CD4-positive, alpha-beta T cell (primary cell): ENCODE measurements at regions not wholly inside any gene's neighbourhood (a gene's known extent, or its start where the extent isn't known, plus 50 kb on each side); places are given as distances from the start of the nearest gene placed in this dataset.

Experiments
- ATAC-seq: fragments of 200-7000 bp; cut with Tn5 transposase; one replicate; pipeline ENCODE4 v1.10.0; 2022; ENCODE audit warnings: mild to moderate bottlenecking; ENCODE audit not compliant: poor library complexity
- CTCF ChIA-PET: fragments of 350-600 bp; sonication (Branson Sonifier 250); formaldehyde crosslinking; loops from one replicate; lab custom pipeline; 2021; ENCODE audit warnings: antibody characterized with exemption, inconsistent platforms; lab: Charles Lee
- POLR2A ChIA-PET: fragments of 350-600 bp; sonication (Branson Sonifier 250); formaldehyde crosslinking; loops from one replicate; lab custom pipeline; 2021; ENCODE audit warnings: antibody characterized with exemption, inconsistent platforms; lab: Charles Lee
- DNase-seq, 14 experiments: peaks; one replicate each; pipeline ENCODE4 v3.0.0-alpha.2; 2013 to 2020; ENCODE audit warnings: mixed read lengths in 2 of 14
- H3K27ac ChIP-seq, 2 donors: one replicate each; pipeline versions ENCODE4 v1.5.1 to v1.7.0; 2013; ENCODE audit warnings: low read length in 2 of 2, low read depth in 1 of 2, mild to moderate bottlenecking in 1 of 2
- H3K27me3 ChIP-seq, 2 experiments: 1 replicate in 1 of 2; 2 replicates in 1 of 2; pipeline versions ENCODE4 v1.6.1 to v1.7.0; 2013; ENCODE audit warnings: low read length in 2 of 2, control low read depth in 1 of 2, mild to moderate bottlenecking in 1 of 2, moderate library complexity in 1 of 2; ENCODE audit not compliant: insufficient read depth in 2 of 2, control insufficient read depth in 1 of 2
- H3K36me3 ChIP-seq: one replicate; pipeline ENCODE4 v1.6.1; 2013; ENCODE audit warnings: low read length, control low read depth; ENCODE audit not compliant: insufficient read depth
- H3K4me1 ChIP-seq: one replicate; pipeline ENCODE4 v1.6.1; 2013; ENCODE audit warnings: low read length, control low read depth; ENCODE audit not compliant: insufficient read depth
- H3K4me3 ChIP-seq: one replicate; pipeline ENCODE4 v1.5.1; 2013; ENCODE audit warnings: mild to moderate bottlenecking, low read length, moderate library complexity
- H3K9me3 ChIP-seq, 2 experiments: 1 replicate in 1 of 2; 2 replicates in 1 of 2; pipeline versions ENCODE4 v1.6.1 to v1.7.0; 2013; ENCODE audit warnings: low read length in 2 of 2, mild to moderate bottlenecking in 2 of 2, control low read depth in 1 of 2, moderate library complexity in 1 of 2; ENCODE audit not compliant: control insufficient read depth in 1 of 2, insufficient read depth in 1 of 2
- H3K27ac Mint-ChIP-seq: one replicate; pipeline ENCODE4 v1.8.0; 2020; ENCODE audit warnings: mixed read lengths
- H3K27me3 Mint-ChIP-seq: one replicate; pipeline ENCODE4 v1.8.0; 2021; ENCODE audit warnings: mixed read lengths
- H3K36me3 Mint-ChIP-seq: one replicate; pipeline ENCODE4 v1.8.0; 2021; ENCODE audit warnings: low read depth, mixed read lengths
- H3K4me1 Mint-ChIP-seq: one replicate; pipeline ENCODE4 v1.8.0; 2021; ENCODE audit warnings: low read depth, mixed read lengths
- H3K4me3 Mint-ChIP-seq: one replicate; pipeline ENCODE4 v1.8.0; 2020; ENCODE audit warnings: mild to moderate bottlenecking, mixed read lengths
- H3K9me3 Mint-ChIP-seq: one replicate; pipeline ENCODE4 v1.8.0; 2020; ENCODE audit warnings: mixed read lengths
- intact Hi-C, 2 experiments: fragments of 100-400 bp; cut with DNase I in 1 of 2; cut with micrococcal nuclease in 1 of 2; formaldehyde crosslinking; loops; one replicate each; pipeline versions ENCODE4 v1.15.1 to v1.9.0; 2023 to 2025; cut with DNase I, micrococcal nuclease
- TF ChIP-seq, protein P1 (sequence below): fragments of 200-600 bp; IDR thresholded peaks from one replicate; pipeline ENCODE4 v1.8.0; 2022; ENCODE audit warnings: antibody characterized with exemption, mild to moderate bottlenecking

DNA sequence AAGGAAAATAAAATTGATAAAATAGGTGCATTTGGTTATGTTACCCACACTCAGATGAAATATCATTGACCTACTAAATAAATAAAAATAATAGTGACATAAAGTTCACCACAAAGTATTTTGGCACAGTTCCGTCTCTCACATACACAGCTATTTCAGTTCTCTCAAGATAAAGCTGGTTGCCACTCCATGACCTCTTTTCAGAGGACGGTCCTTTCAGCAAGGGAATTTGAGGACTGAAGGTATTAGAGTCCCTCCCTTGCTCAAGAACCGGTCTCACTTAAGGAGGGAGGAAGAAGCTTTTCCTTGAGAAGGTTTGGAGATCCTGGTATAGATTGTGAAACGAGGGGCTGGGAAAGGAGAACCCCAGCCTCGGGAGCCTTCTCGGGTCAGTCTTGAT, 285.5 kb upstream of the CFAP20DC start:
- no peaks in the 10 kb centered on the region for H3K27me3 Mint-ChIP-seq
- ATAC-seq (no peak), DNase-seq (no peak)
- H3K4me3 Mint-ChIP-seq, result no peak overlapping the region
- peaks cover 6% of the 10 kb centered on the region for H3K4me1 ChIP-seq
- intact Hi-C loops, result loop anchor here in 1 of 2 experiments (5.0 kb wide), 1 partner anchor 172 kb away; no protein-coding TSS in a partner anchor
- H3K4me3 ChIP-seq, result no peak overlapping the region
- H3K27ac Mint-ChIP-seq, result no peak overlapping the region
- TF ChIP-seq, protein P1, sequence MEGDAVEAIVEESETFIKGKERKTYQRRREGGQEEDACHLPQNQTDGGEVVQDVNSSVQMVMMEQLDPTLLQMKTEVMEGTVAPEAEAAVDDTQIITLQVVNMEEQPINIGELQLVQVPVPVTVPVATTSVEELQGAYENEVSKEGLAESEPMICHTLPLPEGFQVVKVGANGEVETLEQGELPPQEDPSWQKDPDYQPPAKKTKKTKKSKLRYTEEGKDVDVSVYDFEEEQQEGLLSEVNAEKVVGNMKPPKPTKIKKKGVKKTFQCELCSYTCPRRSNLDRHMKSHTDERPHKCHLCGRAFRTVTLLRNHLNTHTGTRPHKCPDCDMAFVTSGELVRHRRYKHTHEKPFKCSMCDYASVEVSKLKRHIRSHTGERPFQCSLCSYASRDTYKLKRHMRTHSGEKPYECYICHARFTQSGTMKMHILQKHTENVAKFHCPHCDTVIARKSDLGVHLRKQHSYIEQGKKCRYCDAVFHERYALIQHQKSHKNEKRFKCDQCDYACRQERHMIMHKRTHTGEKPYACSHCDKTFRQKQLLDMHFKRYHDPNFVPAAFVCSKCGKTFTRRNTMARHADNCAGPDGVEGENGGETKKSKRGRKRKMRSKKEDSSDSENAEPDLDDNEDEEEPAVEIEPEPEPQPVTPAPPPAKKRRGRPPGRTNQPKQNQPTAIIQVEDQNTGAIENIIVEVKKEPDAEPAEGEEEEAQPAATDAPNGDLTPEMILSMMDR, result no peak
- H3K9me3 Mint-ChIP-seq, result no peaks in the 10 kb centered on the region
- POLR2A ChIA-PET, result interaction anchor here (0.6 kb wide), 1 partner anchor 116 kb away, joined by 4 read pairs; no protein-coding TSS in a partner anchor
- no peak overlapping the region for H3K27ac ChIP-seq
- no peaks in the 10 kb centered on the region for H3K9me3 ChIP-seq
- CTCF ChIA-PET, result no interaction called here
- peaks cover 8% of the 10 kb centered on the region for H3K4me1 Mint-ChIP-seq
- H3K27me3 ChIP-seq, result no peaks in the 10 kb centered on the region
- H3K36me3 Mint-ChIP-seq, result no peaks in the 10 kb centered on the region
- H3K36me3 ChIP-seq, result no peaks in the 10 kb centered on the region

GRCh38 chr3:59334585-59334984, 284.8 kb upstream of the CFAP20DC start:
- Histone ChIP-seq H3K27me3 (no peaks in the 10 kb centered on the region), H3K9me3 (no peaks in the 10 kb centered on the region), H3K4me3 (no peak overlapping the region), H3K27ac (no peak overlapping the region), H3K36me3 (no peaks in the 10 kb centered on the region), H3K4me1 (no peaks in the 10 kb centered on the region)
- Mint-ChIP-seq H3K4me3 (no peak overlapping the region), H3K9me3 (no peaks in the 10 kb centered on the region), H3K27me3 (no peaks in the 10 kb centered on the region), H3K36me3 (no peaks in the 10 kb centered on the region), H3K4me1 (peaks cover 2% of the 10 kb centered on the region), H3K27ac (no peak overlapping the region)
- intact Hi-C loops, result no loop called here
- POLR2A ChIA-PET, result no interaction called here
- ATAC-seq (no peak), DNase-seq (peak in 2 of 14 experiments; percentile 28 to 40)
- TF ChIP-seq, protein P1, result no peak
- CTCF ChIA-PET, result interaction anchor here (0.7 kb wide), 1 partner anchor 27 kb away, joined by 3 read pairs; no protein-coding TSS in a partner anchor

DNA sequence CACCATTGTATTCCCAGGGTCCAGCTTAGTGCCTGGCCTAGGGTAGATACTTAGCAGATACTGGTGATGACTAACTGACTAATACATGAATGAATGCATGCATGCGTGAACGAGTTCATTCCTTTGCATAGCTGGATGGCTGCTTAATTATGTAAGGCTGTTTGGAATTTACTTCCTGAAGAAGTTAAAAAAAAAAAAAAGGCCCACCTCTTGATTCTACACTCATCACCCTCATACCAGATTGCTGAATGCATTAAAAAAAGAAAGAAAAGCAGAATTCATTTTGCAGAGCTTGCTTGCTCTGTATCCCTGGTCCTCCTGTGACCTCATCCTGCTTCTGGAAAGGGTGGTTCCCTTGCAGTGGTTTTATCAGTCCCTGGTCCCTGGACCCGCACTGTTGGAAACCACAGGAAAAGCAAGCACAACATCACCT, 277.6 kb upstream of the CFAP20DC start:
- POLR2A ChIA-PET, result no interaction called here
- intact Hi-C loops, result no loop called here
- no peaks in the 10 kb centered on the region for H3K4me1 Mint-ChIP-seq

More for the DNA sequence above, 277.6 kb upstream of the CFAP20DC start:
- Mint-ChIP-seq H3K4me3 (no peak overlapping the region), H3K27me3 (no peaks in the 10 kb centered on the region), H3K9me3 (no peaks in the 10 kb centered on the region), H3K27ac (no peak overlapping the region), H3K36me3 (no peaks in the 10 kb centered on the region)
- Histone ChIP-seq H3K27ac (no peak overlapping the region), H3K4me1 (no peaks in the 10 kb centered on the region), H3K36me3 (no peaks in the 10 kb centered on the region), H3K9me3 (no peaks in the 10 kb centered on the region), H3K27me3 (no peaks in the 10 kb centered on the region), H3K4me3 (no peak overlapping the region)
- DNase-seq, result no peak
- CTCF ChIA-PET, result no interaction called here
- TF ChIP-seq, protein P1, result no peak
- no peak for ATAC-seq
